ENCODE measurements at regions not wholly inside any gene's neighbourhood (a gene's known extent, or its start where the extent isn't known, plus 50 kb on each side); places are given as distances from the start of the nearest gene placed in this dataset.

DNA sequence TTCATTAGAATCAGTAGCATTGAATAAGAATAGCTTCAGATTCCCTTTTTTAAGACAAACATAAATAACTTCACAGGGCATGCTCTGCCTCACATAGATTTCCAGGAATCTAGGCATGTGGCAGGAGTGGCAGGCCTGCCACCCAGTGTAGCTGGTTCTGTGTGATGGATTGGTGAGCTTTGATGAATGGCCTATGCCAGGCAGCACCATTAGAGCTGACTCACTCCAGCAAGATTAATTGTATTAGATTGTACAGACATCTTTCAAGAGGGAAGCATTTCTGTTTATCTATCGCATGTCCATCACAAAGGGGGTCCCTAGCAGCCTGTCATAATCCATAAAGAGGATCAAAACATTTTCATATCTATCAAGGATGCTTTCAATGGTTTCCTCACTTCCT, 71.9 kb downstream of the NAA11 start:
- no peak for DNase-seq
- no peak for ATAC-seq
- H3K4me3 ChIP-seq: no peak overlapping the region
- WGBS, 2 donors: 48 to 60% methylated on average over 1 of the region's 1 CpG
- no peaks in the 10 kb centered on the region for H3K9me3 ChIP-seq
- no peak overlapping the region for H3K27ac ChIP-seq
- TF ChIP-seq POLR2A (IDR thresholded peaks at IDR 0.05): no peak
- TF ChIP-seq, protein P1, sequence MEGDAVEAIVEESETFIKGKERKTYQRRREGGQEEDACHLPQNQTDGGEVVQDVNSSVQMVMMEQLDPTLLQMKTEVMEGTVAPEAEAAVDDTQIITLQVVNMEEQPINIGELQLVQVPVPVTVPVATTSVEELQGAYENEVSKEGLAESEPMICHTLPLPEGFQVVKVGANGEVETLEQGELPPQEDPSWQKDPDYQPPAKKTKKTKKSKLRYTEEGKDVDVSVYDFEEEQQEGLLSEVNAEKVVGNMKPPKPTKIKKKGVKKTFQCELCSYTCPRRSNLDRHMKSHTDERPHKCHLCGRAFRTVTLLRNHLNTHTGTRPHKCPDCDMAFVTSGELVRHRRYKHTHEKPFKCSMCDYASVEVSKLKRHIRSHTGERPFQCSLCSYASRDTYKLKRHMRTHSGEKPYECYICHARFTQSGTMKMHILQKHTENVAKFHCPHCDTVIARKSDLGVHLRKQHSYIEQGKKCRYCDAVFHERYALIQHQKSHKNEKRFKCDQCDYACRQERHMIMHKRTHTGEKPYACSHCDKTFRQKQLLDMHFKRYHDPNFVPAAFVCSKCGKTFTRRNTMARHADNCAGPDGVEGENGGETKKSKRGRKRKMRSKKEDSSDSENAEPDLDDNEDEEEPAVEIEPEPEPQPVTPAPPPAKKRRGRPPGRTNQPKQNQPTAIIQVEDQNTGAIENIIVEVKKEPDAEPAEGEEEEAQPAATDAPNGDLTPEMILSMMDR (IDR thresholded peaks at IDR 0.05): no peak
- intact Hi-C loops (cut with DNase I): no loop called here
- no peaks in the 10 kb centered on the region for H3K36me3 ChIP-seq (replicated peaks in 1 of 2; ENCODE audit: insufficient read depth in 1 of 2, low read depth in 2 of 2)
- H3K4me1 ChIP-seq: no peaks in the 10 kb centered on the region
- H3K27me3 ChIP-seq: no peaks in the 10 kb centered on the region

DNA sequence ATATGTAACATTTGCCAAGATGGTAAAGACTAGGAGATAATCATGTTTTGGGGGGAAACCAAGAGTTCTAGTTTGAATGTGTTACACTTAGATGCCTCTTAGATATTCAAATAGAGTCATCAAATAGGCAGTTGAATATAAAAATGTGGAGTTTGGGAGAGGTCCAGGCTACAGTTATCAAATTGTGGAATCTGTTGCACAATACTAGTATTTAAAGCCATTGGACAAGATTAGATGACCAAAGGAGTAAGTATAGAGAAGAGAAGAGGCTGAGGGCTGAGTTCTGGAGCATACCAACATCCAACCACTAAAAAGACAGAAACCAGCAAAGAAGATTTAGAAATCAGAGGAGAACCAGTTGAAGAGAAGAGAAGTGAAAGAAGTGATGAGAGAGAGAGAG, 72.7 kb downstream of the NAA11 start:
- no peak overlapping the region for H3K4me3 ChIP-seq
- H3K27me3 ChIP-seq: no peaks in the 10 kb centered on the region
- intact Hi-C loops (cut with DNase I): no loop called here
- TF ChIP-seq POLR2A (IDR thresholded peaks at IDR 0.05): no peak
- TF ChIP-seq, protein P1 (IDR thresholded peaks at IDR 0.05): no peak
- no peaks in the 10 kb centered on the region for H3K9me3 ChIP-seq
- no peaks in the 10 kb centered on the region for H3K36me3 ChIP-seq (replicated peaks in 1 of 2; ENCODE audit: insufficient read depth in 1 of 2, low read depth in 2 of 2)
- no peak for ATAC-seq
- DNase-seq: no peak
- H3K27ac ChIP-seq: no peak overlapping the region
- no peaks in the 10 kb centered on the region for H3K4me1 ChIP-seq

- no peak for ATAC-seq
- Histone ChIP-seq H3K27ac (no peak overlapping the region), H3K27me3 (no peaks in the 10 kb centered on the region), H3K9me3 (no peaks in the 10 kb centered on the region), H3K4me3 (no peak overlapping the region), H3K36me3 (replicated peaks in 1 of 2; ENCODE audit: insufficient read depth in 1 of 2, low read depth in 2 of 2) (no peaks in the 10 kb centered on the region), H3K4me1 (no peaks in the 10 kb centered on the region)
- TF ChIP-seq, protein P1 (IDR thresholded peaks at IDR 0.05): no peak
- no peak for TF ChIP-seq POLR2A (IDR thresholded peaks at IDR 0.05)
- WGBS, 2 donors: 67% methylated on average over 4 of the region's 4 CpGs
- intact Hi-C loops (cut with DNase I): no loop called here
- no peak for DNase-seq
These were observed 75.0 kb downstream of the NAA11 start for GRCh38 chr4:79250887-79251286.

DNA sequence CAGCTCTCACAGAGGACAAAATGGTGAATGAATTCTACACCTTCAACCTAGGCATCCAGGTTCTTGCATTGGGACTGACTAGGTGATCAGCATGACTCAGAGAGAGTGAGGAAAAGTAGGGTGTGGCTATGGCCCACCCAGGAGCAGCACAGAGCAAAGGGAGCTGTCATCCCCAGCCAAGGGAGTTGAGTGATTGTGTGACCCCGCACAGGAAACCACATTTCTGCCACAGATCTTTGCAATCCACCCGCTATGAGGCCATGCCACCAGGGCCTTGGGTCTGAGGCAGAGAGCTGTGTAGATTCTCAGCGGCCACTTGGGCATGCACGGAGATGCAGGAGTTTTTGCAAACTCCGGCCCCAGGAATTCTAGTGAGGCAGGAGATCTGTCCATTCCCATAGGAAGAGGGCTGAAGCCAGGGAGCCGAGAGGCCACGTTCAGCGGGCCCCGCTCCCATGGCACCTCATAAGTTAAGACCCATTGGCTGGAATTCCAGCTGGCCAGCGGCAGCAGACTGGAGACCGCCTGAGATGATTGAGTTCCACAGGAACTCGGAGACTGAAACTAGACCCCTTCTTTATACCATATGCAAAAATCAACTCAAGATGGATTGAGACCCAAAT, 75.9 kb downstream of the NAA11 start:
- H3K27ac ChIP-seq: no peak overlapping the region
- intact Hi-C loops (cut with DNase I): no loop called here
- H3K9me3 ChIP-seq: no peaks in the 10 kb centered on the region
- ATAC-seq (no peak), DNase-seq (no peak)
- 66 to 87% methylated on average over 12 of the region's 12 CpGs for WGBS, 2 donors
- TF ChIP-seq POLR2A (IDR thresholded peaks at IDR 0.05): no peak
- TF ChIP-seq, protein P1 (IDR thresholded peaks at IDR 0.05): no peak
- H3K36me3 ChIP-seq (replicated peaks in 1 of 2; ENCODE audit: insufficient read depth in 1 of 2, low read depth in 2 of 2): no peaks in the 10 kb centered on the region
- no peaks in the 10 kb centered on the region for H3K4me1 ChIP-seq
- H3K4me3 ChIP-seq: no peak overlapping the region
- no peaks in the 10 kb centered on the region for H3K27me3 ChIP-seq

DNA sequence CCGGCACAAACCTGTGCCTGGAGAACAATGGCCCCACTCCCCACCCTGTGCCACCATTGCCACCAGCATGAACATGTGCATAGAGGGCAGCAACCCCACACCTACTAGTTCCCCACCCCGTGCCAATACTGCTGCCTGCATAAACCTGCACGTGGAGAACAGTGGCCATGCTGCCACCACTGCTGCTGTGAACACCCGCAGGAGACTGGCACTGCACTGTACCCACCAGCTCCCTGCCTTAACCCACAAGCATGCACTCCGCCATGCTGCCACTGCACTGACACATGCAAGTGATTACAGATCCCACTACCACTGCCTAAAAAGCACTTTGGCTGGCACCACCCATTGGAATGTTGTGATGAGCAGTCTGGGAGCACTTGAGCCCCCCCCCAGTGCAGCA, 77.3 kb downstream of the NAA11 start:
- Histone ChIP-seq H3K4me1 (no peaks in the 10 kb centered on the region), H3K27me3 (no peaks in the 10 kb centered on the region), H3K36me3 (replicated peaks in 1 of 2; ENCODE audit: insufficient read depth in 1 of 2, low read depth in 2 of 2) (no peaks in the 10 kb centered on the region), H3K4me3 (no peak overlapping the region), H3K27ac (no peak overlapping the region), H3K9me3 (no peaks in the 10 kb centered on the region)
- DNase-seq (no peak), ATAC-seq (no peak)
- TF ChIP-seq, protein P1 (IDR thresholded peaks at IDR 0.05): no peak
- no peak for TF ChIP-seq POLR2A (IDR thresholded peaks at IDR 0.05)
- WGBS, 2 donors: 88 to 89% methylated on average over 4 to 5 of the region's 5 CpGs
- intact Hi-C loops (cut with DNase I): no loop called here
